PFSK-1 (cell line): ENCODE measurements at regions not wholly inside any gene's neighbourhood (a gene's known extent, or its start where the extent isn't known, plus 50 kb on each side); places are given as distances from the start of the nearest gene placed in this dataset.

Experiments
- SIN3A ChIP-seq: IDR thresholded peaks from 2 replicates; pipeline ENCODE4 v1.6.1; 2012; ENCODE audit warnings: mild to moderate bottlenecking, low read length, moderate library complexity, borderline replicate concordance; ENCODE audit not compliant: insufficient read depth
- TAF1 ChIP-seq: IDR thresholded peaks from 2 replicates; pipeline ENCODE4 v1.6.1; 2012; ENCODE audit warnings: low read length, control low read depth, borderline replicate concordance; ENCODE audit not compliant: insufficient read depth
- TF ChIP-seq, protein P1 (sequence below), 2 experiments: IDR thresholded peaks; 2 replicates each; pipeline versions ENCODE4 v1.6.1 to v1.8.0; 2011 to 2012; ENCODE audit warnings: low read depth in 2 of 2, low read length in 2 of 2, control low read depth in 1 of 2, inconsistent platforms in 1 of 2, mild to moderate bottlenecking in 1 of 2, moderate library complexity in 1 of 2; ENCODE audit not compliant: insufficient read depth in 1 of 2

DNA sequence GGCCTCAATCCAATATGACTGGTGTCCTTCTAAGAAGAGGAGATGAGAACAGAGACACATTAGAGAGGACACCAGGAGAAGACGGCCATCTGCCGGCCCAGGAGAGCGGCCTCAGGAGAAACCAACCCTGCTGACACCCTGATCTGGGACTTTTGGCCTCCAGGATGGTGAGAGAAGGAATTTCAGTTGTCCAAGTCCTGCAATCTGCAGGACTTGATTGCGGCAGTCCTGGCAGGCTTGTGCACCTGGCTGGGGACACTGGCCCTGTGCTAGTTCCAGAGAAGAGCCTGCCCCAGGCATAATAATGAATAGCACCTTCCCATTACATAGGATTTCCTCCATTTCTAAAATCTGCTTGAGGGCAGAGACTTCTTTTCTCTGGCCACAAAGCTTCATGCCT lies 409.9 kb upstream of the SHH start:
- no peak for TF ChIP-seq TAF1
- TF ChIP-seq, protein P1, sequence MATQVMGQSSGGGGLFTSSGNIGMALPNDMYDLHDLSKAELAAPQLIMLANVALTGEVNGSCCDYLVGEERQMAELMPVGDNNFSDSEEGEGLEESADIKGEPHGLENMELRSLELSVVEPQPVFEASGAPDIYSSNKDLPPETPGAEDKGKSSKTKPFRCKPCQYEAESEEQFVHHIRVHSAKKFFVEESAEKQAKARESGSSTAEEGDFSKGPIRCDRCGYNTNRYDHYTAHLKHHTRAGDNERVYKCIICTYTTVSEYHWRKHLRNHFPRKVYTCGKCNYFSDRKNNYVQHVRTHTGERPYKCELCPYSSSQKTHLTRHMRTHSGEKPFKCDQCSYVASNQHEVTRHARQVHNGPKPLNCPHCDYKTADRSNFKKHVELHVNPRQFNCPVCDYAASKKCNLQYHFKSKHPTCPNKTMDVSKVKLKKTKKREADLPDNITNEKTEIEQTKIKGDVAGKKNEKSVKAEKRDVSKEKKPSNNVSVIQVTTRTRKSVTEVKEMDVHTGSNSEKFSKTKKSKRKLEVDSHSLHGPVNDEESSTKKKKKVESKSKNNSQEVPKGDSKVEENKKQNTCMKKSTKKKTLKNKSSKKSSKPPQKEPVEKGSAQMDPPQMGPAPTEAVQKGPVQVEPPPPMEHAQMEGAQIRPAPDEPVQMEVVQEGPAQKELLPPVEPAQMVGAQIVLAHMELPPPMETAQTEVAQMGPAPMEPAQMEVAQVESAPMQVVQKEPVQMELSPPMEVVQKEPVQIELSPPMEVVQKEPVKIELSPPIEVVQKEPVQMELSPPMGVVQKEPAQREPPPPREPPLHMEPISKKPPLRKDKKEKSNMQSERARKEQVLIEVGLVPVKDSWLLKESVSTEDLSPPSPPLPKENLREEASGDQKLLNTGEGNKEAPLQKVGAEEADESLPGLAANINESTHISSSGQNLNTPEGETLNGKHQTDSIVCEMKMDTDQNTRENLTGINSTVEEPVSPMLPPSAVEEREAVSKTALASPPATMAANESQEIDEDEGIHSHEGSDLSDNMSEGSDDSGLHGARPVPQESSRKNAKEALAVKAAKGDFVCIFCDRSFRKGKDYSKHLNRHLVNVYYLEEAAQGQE (IDR thresholded peaks at IDR 0.05; ENCODE audit: insufficient read depth in 1 of 2, low read depth in 2 of 2, low read length in 2 of 2), result no peak
- no peak for TF ChIP-seq SIN3A
